ENCODE measurements at regions not wholly inside any gene's neighbourhood (a gene's known extent, or its start where the extent isn't known, plus 50 kb on each side); places are given as distances from the start of the nearest gene placed in this dataset.

GRCh38 chr11:104765401-104766095, 132.7 kb downstream of the CASP12 start:
- H3K4me3 ChIP-seq (ENCODE audit: low read length): no peak overlapping the region
- no peak for TF ChIP-seq CTCF (conservative IDR thresholded peaks at IDR 0.05; ENCODE audit: low read length)
- DNase-seq (ENCODE audit: low read depth): no peak

- no peak for TF ChIP-seq CTCF (conservative IDR thresholded peaks at IDR 0.05; ENCODE audit: low read length)
- no peak overlapping the region for H3K4me3 ChIP-seq (ENCODE audit: low read length)
- DNase-seq (ENCODE audit: low read depth): no peak
These were observed 133.6 kb downstream of the CASP12 start for GRCh38 chr11:104764710-104765045.

GRCh38 chr11:104763930-104764709, 134.1 kb downstream of the CASP12 start:
- H3K4me3 ChIP-seq (ENCODE audit: low read length): no peak overlapping the region
- no peak for TF ChIP-seq CTCF (conservative IDR thresholded peaks at IDR 0.05; ENCODE audit: low read length)
- no peak for DNase-seq (ENCODE audit: low read depth)

GRCh38 chr11:104761511-104761910, 136.7 kb downstream of the CASP12 start:
- DNase-seq (ENCODE audit: low read depth): no peak
- TF ChIP-seq CTCF (conservative IDR thresholded peaks at IDR 0.05; ENCODE audit: low read length): no peak
- no peak overlapping the region for H3K4me3 ChIP-seq (ENCODE audit: low read length)

GRCh38 chr11:104759464-104759863, 138.8 kb downstream of the CASP12 start:
- H3K4me3 ChIP-seq (ENCODE audit: low read length): no peak overlapping the region
- DNase-seq (ENCODE audit: low read depth): no peak
- TF ChIP-seq CTCF (conservative IDR thresholded peaks at IDR 0.05; ENCODE audit: low read length): no peak

GRCh38 chr11:104738918-104739317, 159.3 kb downstream of the CASP12 start:
- TF ChIP-seq CTCF (conservative IDR thresholded peaks at IDR 0.05; ENCODE audit: low read length): no peak
- no peak overlapping the region for H3K4me3 ChIP-seq (ENCODE audit: low read length)
- no peak for DNase-seq (ENCODE audit: low read depth)

- no peak overlapping the region for H3K4me3 ChIP-seq (ENCODE audit: low read length)
- no peak for TF ChIP-seq CTCF (conservative IDR thresholded peaks at IDR 0.05; ENCODE audit: low read length)
- DNase-seq (ENCODE audit: low read depth): no peak
These were observed 160.1 kb downstream of the CASP12 start for GRCh38 chr11:104738208-104738607.

All from AG10803 (cell line).